Left ventricle myocardium inferior (tissue), 1 donor: ENCODE measurements at regions not wholly inside any gene's neighbourhood (a gene's known extent, or its start where the extent isn't known, plus 50 kb on each side); places are given as distances from the start of the nearest gene placed in this dataset.

Source experiments
- DNase-seq: peaks from one replicate; pipeline ENCODE4 v3.0.0-alpha.2; 2020
- H3K27ac ChIP-seq: fragments of 200-600 bp; replicated peaks from 2 replicates; pipeline ENCODE4 v1.8.0; 2021
- H3K27me3 ChIP-seq: fragments of 200-600 bp; 2 replicates; pipeline ENCODE4 v1.8.0; 2021; ENCODE audit warnings: low read depth
- H3K36me3 ChIP-seq: fragments of 200-600 bp; 2 replicates; pipeline ENCODE4 v1.8.0; 2021
- H3K4me1 ChIP-seq: fragments of 200-600 bp; 2 replicates; pipeline ENCODE4 v1.8.0; 2021
- H3K4me3 ChIP-seq: fragments of 200-600 bp; 2 replicates; pipeline ENCODE4 v1.8.0; 2021; ENCODE audit warnings: mild to moderate bottlenecking, moderate library complexity
- H3K9me3 ChIP-seq: fragments of 200-600 bp; replicated peaks from 2 replicates; pipeline ENCODE4 v1.8.0; 2021
- intact Hi-C: fragments of 100-400 bp; cut with micrococcal nuclease; formaldehyde crosslinking; loops from one replicate; pipeline ENCODE4 v1.11.0; 2022
- TF ChIP-seq, protein P1 (sequence below): fragments of 200-600 bp; IDR thresholded peaks from 2 replicates; pipeline ENCODE4 v1.8.0; 2021; ENCODE audit warnings: antibody characterized with exemption, mild to moderate bottlenecking, borderline replicate concordance
- donor health status: DM: no; HTN: yes; CAD: no; lungs with severe emphysema.

DNA sequence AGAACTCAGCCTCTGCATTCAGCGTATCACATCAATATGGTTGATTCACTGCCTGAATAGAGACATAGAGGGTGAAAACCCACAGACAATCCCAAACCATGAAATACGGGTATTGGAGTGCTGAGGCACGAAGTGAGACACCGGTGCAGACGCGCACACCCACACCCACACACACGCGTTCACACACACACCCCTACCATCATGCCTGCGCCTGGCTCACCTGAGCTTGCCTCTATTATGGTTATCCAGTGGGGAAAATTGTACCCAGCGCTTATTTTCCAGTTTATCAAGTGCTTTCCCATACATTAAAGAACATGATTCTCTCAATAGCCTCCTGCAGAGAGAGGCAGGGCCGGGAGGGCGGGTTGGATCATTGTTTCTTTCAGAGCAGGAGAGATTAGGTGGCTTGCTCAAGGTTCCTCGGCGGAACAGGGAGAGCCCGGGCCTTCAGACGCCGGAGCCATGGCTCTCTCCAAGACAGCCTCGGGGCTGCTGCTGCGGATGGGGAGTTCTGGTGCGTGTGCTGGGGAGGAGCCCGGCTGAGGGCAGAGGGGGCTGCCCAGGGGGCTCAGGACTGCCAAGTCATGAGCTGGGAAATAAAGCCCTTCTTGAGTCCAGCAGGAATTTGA lies 78.9 kb upstream of the THY1 start:
- no peak overlapping the region for H3K27ac ChIP-seq
- no peaks in the 10 kb centered on the region for H3K36me3 ChIP-seq
- no peak overlapping the region for H3K4me3 ChIP-seq
- no peaks in the 10 kb centered on the region for H3K4me1 ChIP-seq
- H3K9me3 ChIP-seq: no peaks in the 10 kb centered on the region
- TF ChIP-seq, protein P1, sequence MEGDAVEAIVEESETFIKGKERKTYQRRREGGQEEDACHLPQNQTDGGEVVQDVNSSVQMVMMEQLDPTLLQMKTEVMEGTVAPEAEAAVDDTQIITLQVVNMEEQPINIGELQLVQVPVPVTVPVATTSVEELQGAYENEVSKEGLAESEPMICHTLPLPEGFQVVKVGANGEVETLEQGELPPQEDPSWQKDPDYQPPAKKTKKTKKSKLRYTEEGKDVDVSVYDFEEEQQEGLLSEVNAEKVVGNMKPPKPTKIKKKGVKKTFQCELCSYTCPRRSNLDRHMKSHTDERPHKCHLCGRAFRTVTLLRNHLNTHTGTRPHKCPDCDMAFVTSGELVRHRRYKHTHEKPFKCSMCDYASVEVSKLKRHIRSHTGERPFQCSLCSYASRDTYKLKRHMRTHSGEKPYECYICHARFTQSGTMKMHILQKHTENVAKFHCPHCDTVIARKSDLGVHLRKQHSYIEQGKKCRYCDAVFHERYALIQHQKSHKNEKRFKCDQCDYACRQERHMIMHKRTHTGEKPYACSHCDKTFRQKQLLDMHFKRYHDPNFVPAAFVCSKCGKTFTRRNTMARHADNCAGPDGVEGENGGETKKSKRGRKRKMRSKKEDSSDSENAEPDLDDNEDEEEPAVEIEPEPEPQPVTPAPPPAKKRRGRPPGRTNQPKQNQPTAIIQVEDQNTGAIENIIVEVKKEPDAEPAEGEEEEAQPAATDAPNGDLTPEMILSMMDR: no peak
- intact Hi-C loops: no loop called here
- H3K27me3 ChIP-seq: peaks cover 81% of the 10 kb centered on the region
- DNase-seq: no peak

DNA sequence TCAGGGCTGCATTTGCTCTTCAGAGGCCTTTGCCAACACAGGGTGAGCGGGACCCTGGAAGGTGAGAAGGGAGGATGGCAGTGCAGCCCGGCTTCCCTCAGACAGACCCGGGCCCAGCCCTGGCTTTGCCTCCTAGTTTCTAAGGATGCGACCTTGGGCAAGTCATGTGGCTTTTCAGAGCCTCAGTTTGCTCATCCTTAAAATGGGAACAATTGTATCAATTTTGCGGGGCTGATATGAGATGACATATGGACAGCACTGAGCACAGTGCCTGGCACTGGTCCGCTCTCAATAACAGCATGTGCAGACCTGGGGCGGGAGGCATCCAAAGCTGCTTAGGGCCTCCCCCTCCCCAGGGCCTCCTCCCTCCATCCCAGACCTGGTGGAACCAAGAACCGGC lies 74.7 kb upstream of the THY1 start:
- H3K27me3 ChIP-seq: peaks cover 71% of the 10 kb centered on the region
- intact Hi-C loops: no loop called here
- no peak overlapping the region for H3K27ac ChIP-seq
- H3K9me3 ChIP-seq: no peaks in the 10 kb centered on the region
- TF ChIP-seq, protein P1: no peak
- no peaks in the 10 kb centered on the region for H3K36me3 ChIP-seq
- H3K4me3 ChIP-seq: no peak overlapping the region
- no peaks in the 10 kb centered on the region for H3K4me1 ChIP-seq
- DNase-seq: no peak

DNA sequence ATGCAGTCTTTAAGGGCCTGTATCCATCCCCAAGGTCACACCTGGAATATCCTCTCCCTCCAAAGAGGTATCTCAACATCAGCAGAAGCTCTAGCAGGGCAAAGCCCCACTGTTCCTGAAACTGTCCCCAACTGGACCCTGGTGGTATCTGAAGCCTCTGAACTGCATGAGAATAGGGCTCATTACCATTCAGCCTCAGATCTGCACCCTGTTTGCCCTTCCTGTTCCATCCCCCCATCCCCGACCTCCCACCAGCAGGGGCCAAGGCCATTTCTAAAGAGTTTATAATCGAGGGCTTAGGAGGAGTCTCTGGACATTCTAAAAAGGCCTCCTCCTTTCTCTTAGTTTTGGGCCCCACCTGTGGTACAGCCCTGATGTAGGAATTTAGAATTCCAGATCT lies 74.0 kb upstream of the THY1 start:
- no peaks in the 10 kb centered on the region for H3K9me3 ChIP-seq
- no peak overlapping the region for H3K27ac ChIP-seq
- intact Hi-C loops: no loop called here
- no peaks in the 10 kb centered on the region for H3K36me3 ChIP-seq
- TF ChIP-seq, protein P1: no peak
- no peak for DNase-seq
- no peak overlapping the region for H3K4me3 ChIP-seq
- H3K27me3 ChIP-seq: peaks cover 64% of the 10 kb centered on the region
- no peaks in the 10 kb centered on the region for H3K4me1 ChIP-seq

DNA sequence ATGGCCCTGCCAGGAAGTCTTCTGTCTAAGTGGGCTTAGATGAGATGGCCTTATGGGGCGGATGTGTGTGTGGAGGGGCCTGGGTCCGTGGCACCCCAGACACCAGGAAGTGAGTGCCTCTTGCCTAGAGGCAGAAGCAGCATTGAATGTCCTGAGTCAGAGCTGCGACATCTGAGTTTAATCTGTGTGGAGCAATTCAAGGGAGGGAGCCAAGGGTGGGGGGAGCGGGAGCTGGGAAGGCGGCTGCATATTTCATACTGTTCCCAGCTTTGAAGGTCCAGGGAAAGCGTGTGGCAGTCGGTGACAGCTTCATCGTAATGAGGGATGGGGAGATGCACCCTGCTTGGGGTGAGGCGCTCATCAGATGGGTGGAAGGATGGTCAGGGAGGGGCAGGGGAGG lies 73.5 kb upstream of the THY1 start:
- peaks cover 59% of the 10 kb centered on the region for H3K27me3 ChIP-seq
- no peaks in the 10 kb centered on the region for H3K36me3 ChIP-seq
- no peak overlapping the region for H3K27ac ChIP-seq
- TF ChIP-seq, protein P1: no peak
- no peaks in the 10 kb centered on the region for H3K9me3 ChIP-seq
- H3K4me3 ChIP-seq: no peak overlapping the region
- no peaks in the 10 kb centered on the region for H3K4me1 ChIP-seq
- DNase-seq: no peak
- intact Hi-C loops: no loop called here

DNA sequence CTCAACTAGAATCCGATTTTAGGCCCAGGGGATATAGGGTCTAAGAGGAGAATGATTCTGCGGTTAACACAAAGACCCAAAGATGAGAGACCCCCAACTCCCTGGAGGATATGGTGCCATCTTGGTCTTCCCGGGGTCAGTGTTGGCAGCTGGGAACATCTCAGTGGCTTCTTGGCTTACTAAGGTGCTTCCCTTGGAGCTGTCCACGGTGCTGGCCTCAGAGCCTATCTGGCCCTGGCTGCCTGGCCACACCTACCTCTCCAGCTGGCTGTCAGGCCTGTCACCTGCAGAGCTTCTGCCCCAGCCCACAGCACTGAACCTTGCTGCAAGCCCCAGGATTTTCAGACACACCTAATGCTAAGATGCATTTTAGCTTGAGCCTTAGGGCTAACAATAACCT lies 70.7 kb upstream of the THY1 start:
- Histone ChIP-seq H3K36me3 (no peaks in the 10 kb centered on the region), H3K4me3 (no peak overlapping the region), H3K27ac (no peak overlapping the region), H3K27me3 (peaks cover 55% of the 10 kb centered on the region), H3K4me1 (no peaks in the 10 kb centered on the region), H3K9me3 (no peaks in the 10 kb centered on the region)
- no peak for DNase-seq
- intact Hi-C loops: no loop called here
- TF ChIP-seq, protein P1: no peak
